HUES48 (cell line): ENCODE measurements at regions not wholly inside any gene's neighbourhood (a gene's known extent, or its start where the extent isn't known, plus 50 kb on each side); places are given as distances from the start of the nearest gene placed in this dataset.

Experiments used
- H3K27ac ChIP-seq: one replicate; pipeline ENCODE4 v1.7.0; 2013; ENCODE audit warnings: low read depth, low read length, inconsistent platforms
- H3K27me3 ChIP-seq: 2 replicates; pipeline ENCODE4 v1.6.1; 2013; ENCODE audit warnings: mild to moderate bottlenecking, low read length; ENCODE audit not compliant: control insufficient read depth, insufficient read depth
- H3K36me3 ChIP-seq: 2 replicates; pipeline ENCODE4 v1.6.1; 2013; ENCODE audit warnings: low read length; ENCODE audit not compliant: control insufficient read depth, insufficient read depth
- H3K4me1 ChIP-seq: 2 replicates; pipeline ENCODE4 v1.6.1; 2013; ENCODE audit warnings: mild to moderate bottlenecking, low read length; ENCODE audit not compliant: control insufficient read depth, insufficient read depth
- H3K4me3 ChIP-seq: 2 replicates; pipeline ENCODE4 v1.5.1; 2013; ENCODE audit warnings: mild to moderate bottlenecking, low read depth, low read length
- H3K9ac ChIP-seq: 2 replicates; pipeline ENCODE4 v1.6.1; 2013; ENCODE audit warnings: mild to moderate bottlenecking, low read depth, low read length, moderate library complexity
- H3K9me3 ChIP-seq: 2 replicates; pipeline ENCODE4 v1.6.1; 2013; ENCODE audit warnings: low read length; ENCODE audit not compliant: control insufficient read depth, insufficient read depth

DNA sequence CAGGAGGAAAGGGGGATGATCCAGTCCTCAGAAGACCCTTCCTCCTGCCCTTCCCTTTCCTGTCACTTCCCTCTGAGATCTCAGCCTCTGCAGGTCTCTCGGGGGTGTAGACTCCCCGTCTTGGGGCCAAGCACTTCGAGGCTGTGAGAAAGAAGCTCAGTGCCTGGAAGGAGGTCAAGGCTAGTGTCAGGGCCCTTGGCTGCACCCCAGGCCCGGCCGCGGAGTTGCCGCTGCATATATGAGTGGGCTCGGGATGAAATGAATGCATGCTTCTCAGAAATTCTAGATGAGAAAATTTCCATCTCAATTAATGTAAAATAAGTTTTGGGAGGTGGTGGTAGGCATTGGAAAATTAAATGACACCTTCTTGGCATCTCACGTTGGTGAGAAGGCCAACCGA is 1313.7 kb downstream of the BRD1 start:
- Histone ChIP-seq H3K9me3 (no peaks in the 10 kb centered on the region), H3K27ac (no peak overlapping the region), H3K4me1 (peaks cover 10% of the 10 kb centered on the region; the same call in 1 of the 2 replicates), H3K36me3 (no peaks in the 10 kb centered on the region), H3K4me3 (no peak overlapping the region), H3K9ac (no peak overlapping the region), H3K27me3 (no peaks in the 10 kb centered on the region)

DNA sequence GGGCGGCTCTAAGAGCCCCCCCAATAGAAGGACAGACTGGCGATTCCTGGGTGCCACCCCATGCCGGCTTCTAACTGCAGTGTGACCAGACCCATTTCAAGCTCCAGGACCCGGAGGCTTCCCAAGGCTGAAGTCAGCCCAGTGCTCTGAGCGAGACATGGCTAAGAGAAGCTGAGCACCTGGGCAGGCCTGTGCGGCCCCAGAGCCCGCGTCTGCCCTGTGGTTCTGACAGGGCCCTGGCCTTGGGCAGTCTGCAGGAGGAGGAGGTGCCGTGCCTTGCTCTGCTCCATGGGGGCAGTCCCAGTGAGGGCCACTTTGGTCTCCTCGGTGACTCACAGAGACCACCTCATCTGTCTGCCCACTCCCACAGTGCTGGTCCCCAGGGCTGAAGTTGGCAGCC is 1314.2 kb downstream of the BRD1 start:
- Histone ChIP-seq H3K4me3 (no peak overlapping the region), H3K27me3 (no peaks in the 10 kb centered on the region), H3K4me1 (peaks cover 10% of the 10 kb centered on the region; the same call in 1 of the 2 replicates), H3K36me3 (no peaks in the 10 kb centered on the region), H3K9me3 (no peaks in the 10 kb centered on the region), H3K9ac (no peak overlapping the region), H3K27ac (no peak overlapping the region)

DNA sequence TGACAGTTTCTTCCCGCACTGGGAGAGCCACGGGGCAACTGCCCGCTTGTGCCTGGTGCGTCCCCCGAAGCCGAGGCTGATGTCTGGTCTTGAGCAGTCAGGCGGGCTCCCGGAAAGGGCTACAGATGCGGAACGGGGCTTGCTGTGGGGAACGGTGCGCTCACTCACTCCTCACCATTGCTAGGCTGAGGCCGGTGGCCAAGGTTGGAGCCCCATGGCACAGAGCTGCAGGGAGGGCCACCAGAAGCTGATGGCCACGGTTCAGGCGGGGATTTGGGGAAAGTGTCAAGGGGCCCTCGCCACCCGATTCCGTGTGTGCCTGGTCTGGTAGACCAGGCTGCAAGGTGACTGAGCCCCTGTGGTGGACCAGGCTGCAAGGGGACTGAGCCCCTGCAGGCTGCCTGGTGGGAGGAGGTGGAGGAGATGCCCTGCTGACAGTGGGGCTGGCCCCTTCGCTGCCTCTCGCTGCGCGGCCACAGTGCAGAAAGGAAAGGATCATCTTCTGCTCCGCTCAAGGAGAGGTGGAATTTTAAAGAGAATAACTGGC is 1315.8 kb downstream of the BRD1 start:
- no peaks in the 10 kb centered on the region for H3K27me3 ChIP-seq
- 0 out of 2 replicates have a peak, but pooled peaks cover 8% of the 10 kb centered on the region for H3K4me1 ChIP-seq
- H3K27ac ChIP-seq, result no peak overlapping the region
- H3K9ac ChIP-seq, result no peak overlapping the region
- no peaks in the 10 kb centered on the region for H3K9me3 ChIP-seq
- H3K4me3 ChIP-seq, result no peak overlapping the region
- no peaks in the 10 kb centered on the region for H3K36me3 ChIP-seq

DNA sequence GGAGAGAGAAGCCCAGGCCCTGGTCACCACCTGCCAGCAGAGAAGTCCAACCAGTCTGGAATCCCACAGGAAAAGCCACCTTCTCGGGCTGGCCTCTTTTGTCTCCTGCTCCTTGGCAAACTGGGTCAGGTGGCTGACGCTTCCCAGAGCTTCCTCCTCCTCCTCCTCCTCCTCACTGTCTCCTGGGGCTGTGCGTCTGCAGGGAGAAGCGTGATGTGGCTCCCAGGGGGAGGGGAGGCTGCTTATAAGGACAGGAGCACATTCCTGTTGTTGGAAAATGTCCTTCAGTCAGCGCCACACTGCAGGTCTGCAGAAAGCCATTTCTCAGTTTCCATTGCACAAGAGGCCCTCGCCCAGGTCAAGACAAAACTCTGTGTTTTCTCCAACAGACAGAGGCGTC is 1316.5 kb downstream of the BRD1 start:
- Histone ChIP-seq H3K4me3 (no peak overlapping the region), H3K27me3 (no peaks in the 10 kb centered on the region), H3K9ac (no peak overlapping the region), H3K9me3 (no peaks in the 10 kb centered on the region), H3K36me3 (no peaks in the 10 kb centered on the region), H3K4me1 (0 out of 2 replicates have a peak, but pooled peaks cover 8% of the 10 kb centered on the region), H3K27ac (no peak overlapping the region)

DNA sequence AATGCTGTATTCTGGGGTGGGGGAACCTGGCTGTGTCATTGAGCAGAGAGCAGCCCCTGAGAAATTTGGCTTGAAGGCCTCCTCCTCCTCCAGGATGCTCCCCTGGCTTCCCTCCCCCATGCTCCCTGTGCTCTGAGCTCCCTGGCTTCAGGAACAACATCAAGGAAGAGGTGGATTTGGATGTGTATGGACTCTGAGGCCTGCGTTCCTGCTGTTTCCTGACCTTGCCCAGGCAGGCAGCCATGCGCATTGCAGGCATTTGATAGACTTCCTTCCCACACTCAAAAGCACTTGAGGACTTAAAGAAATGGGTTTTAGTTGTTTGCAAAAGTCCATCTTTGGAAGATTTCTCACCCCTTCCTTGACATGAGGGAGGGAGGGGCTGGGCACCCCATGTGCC is 1317.1 kb downstream of the BRD1 start:
- Histone ChIP-seq H3K27me3 (no peaks in the 10 kb centered on the region), H3K36me3 (no peaks in the 10 kb centered on the region), H3K9ac (no peak overlapping the region), H3K9me3 (no peaks in the 10 kb centered on the region), H3K27ac (no peak overlapping the region), H3K4me1 (0 out of 2 replicates have a peak, but pooled peaks cover 8% of the 10 kb centered on the region), H3K4me3 (no peak overlapping the region)

DNA sequence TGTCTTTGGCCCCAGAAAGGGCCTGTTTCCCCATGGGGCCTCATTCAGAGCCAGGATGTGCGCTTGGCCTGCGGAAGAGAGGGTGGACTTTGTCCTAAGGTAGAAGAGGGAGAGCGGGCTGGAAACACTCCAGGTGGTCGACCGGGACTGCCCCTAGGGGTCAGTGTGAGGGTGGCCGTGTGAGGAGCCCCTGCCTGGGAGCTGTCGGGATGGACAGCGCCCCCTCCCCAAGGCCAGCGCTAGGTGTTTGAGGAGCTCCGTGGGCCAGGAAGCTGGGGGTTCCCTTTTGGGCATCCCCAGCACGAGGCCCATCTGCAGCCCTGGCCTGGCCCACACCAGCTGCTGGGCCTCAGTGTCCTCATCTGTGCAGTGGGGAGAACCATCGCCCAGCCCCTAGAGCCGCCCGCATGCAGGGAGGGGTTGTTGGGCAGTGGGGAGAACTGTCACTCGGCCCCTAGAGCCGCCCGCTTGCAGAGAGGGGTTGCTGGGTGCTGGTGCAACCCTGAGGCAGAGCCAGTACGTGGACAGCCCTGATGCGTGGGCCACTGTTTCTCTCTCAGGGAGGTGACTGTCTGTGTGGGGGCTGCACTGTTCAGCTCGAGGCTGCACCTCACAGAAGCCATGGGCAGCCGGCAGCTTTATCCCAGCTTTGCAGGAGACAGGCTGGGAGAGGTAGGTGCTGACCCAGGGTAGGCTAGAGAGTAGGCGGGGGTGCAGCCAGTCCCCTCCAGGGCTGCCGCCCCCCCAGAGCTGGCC is 1319.9 kb downstream of the BRD1 start:
- H3K27ac ChIP-seq, result no peak overlapping the region
- 0 out of 2 replicates have a peak, but pooled peaks cover 8% of the 10 kb centered on the region for H3K4me1 ChIP-seq
- no peaks in the 10 kb centered on the region for H3K9me3 ChIP-seq
- H3K9ac ChIP-seq, result no peak overlapping the region
- H3K36me3 ChIP-seq, result no peaks in the 10 kb centered on the region
- H3K27me3 ChIP-seq, result no peaks in the 10 kb centered on the region
- no peak overlapping the region for H3K4me3 ChIP-seq

DNA sequence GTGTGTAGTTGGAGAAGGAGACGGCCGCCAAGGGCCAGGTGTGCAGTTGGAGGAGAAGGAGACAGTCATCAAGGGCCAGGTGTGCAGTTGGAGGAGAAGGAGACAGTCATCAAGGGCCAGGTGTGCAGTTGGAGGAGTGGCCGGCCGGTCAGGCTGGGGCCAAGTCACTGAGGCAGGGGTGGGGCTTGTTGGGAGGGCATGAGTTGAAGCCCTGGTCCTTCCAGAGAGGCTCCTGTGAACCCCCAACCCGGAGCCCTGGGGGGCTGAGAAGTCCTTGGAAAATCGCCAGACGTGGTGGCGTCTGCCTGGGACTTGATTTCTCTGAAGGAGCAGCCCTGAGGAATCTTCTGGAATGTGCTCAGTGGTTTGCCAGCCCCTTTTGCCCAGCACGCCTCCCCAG is 1320.5 kb downstream of the BRD1 start:
- no peaks in the 10 kb centered on the region for H3K27me3 ChIP-seq
- no peak overlapping the region for H3K4me3 ChIP-seq
- H3K9ac ChIP-seq, result no peak overlapping the region
- H3K9me3 ChIP-seq, result no peaks in the 10 kb centered on the region
- H3K27ac ChIP-seq, result no peak overlapping the region
- 0 out of 2 replicates have a peak, but pooled peaks cover 8% of the 10 kb centered on the region for H3K4me1 ChIP-seq
- no peaks in the 10 kb centered on the region for H3K36me3 ChIP-seq

DNA sequence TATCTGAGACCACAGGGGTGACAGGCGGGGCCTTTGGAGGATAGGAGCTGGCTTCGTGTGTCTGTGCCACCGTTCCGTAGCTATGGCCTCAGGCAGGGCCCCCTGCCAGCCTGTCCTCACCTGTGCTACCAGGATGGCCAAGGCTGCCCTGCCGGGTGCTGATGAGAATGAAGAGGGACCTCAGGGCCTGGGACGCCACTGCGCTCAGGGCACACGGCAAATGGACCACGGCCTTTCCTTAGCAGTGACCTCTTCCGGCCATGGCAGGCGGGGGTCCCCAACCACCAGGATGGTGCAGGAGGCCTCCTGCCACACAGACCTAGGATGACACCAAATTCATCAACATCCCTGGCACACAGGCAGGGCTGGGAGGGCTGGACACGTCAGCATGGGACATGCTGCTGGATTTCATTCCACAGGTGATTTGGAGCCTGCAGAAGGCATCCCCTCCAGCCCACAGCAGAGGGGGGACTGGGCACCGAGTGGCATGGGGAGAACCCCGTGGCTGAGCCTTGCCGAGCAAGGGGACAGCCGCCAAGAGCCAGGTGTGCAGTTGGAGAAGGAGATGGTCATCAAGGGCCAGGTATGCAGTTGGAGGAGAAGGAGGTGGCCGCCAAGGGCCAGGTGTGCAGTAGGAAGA is 1321.0 kb downstream of the BRD1 start:
- H3K9me3 ChIP-seq, result no peaks in the 10 kb centered on the region
- H3K27me3 ChIP-seq, result no peaks in the 10 kb centered on the region
- no peak overlapping the region for H3K4me3 ChIP-seq
- 0 out of 2 replicates have a peak, but pooled peaks cover 8% of the 10 kb centered on the region for H3K4me1 ChIP-seq
- H3K36me3 ChIP-seq, result no peaks in the 10 kb centered on the region
- no peak overlapping the region for H3K9ac ChIP-seq
- H3K27ac ChIP-seq, result no peak overlapping the region

DNA sequence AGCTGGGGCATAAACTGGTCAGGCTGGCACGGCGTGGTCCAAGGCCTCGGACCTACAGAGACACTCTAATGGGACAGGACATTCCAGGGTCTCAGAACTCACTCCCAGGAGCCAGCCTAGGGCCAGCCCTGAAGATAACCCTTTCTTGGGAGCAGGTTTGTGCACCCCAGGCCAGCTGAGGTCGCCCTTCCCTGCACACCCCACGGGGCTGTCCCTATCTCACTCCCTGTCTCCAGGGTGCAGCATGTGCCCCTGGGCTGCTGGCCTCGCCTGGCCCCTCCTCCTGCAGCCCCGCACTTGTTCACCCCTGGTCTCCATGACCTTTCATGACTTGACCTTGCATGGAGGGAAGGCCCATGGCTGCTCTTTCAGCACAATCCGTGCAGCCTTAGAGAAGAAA is 1321.8 kb downstream of the BRD1 start:
- Histone ChIP-seq H3K27me3 (no peaks in the 10 kb centered on the region), H3K36me3 (no peaks in the 10 kb centered on the region), H3K4me1 (0 out of 2 replicates have a peak, but pooled peaks cover 7% of the 10 kb centered on the region), H3K4me3 (no peak overlapping the region), H3K27ac (no peak overlapping the region), H3K9me3 (no peaks in the 10 kb centered on the region), H3K9ac (no peak overlapping the region)

DNA sequence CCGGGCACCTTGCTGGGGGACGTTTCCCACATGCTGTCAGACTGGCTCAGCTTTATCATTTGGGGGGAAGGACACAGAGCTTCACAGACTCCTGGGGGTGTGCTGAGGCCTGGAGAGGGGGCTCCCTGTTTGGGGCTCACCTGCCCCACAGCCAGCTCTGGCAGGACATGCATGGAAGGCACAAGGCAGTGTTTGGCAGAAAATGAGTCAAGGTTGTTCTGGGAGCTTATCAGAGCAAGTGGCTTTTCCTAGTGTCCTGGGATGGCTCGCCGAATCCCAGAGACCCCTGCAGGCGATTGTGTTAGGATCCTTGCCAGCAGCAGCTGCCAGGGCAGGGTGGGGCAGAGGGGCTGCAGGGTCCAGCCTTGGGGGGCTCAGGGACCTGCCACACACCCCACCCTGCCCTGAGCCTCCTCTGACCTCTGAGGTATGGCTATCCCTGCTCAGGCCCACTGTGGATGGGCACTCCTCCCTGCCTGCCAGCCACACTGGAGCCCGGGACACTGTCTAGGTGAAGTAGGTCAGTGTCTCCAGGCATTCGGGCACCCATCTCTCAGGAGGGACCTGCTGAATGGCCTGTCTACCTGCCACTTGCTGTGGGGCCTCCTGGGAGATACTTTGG is 1323.0 kb downstream of the BRD1 start:
- no peaks in the 10 kb centered on the region for H3K27me3 ChIP-seq
- H3K4me1 ChIP-seq, result peaks cover 11% of the 10 kb centered on the region; the same call in 1 of the 2 replicates
- no peaks in the 10 kb centered on the region for H3K36me3 ChIP-seq
- H3K9ac ChIP-seq, result no peak overlapping the region
- H3K27ac ChIP-seq, result no peak overlapping the region
- H3K4me3 ChIP-seq, result no peak overlapping the region
- no peaks in the 10 kb centered on the region for H3K9me3 ChIP-seq

DNA sequence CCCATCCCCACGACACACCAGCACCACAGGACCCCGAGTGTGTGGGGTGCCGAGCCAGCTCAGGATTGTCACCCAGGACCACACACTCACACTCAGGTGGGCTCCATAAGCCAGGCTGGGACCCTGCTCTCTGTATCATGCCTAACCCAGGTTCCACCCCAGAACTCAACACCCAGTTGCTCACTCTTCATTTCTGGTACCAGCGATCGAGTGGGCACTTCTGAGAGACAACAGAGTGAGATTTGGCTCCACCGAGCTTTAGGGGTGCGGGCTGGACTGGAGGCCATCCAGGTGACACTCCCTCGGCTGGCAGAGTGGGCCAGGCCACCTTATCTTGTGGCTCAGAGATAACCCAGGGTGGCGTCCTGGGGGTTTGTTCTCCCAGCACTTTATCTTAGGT is 1323.8 kb downstream of the BRD1 start:
- no peak overlapping the region for H3K4me3 ChIP-seq
- no peak overlapping the region for H3K9ac ChIP-seq
- H3K27me3 ChIP-seq, result no peaks in the 10 kb centered on the region
- no peak overlapping the region for H3K27ac ChIP-seq
- H3K9me3 ChIP-seq, result no peaks in the 10 kb centered on the region
- H3K36me3 ChIP-seq, result no peaks in the 10 kb centered on the region
- H3K4me1 ChIP-seq, result peaks cover 19% of the 10 kb centered on the region; the same call in 1 of the 2 replicates
